Coronary artery (tissue), 2 donors: ENCODE measurements at regions not wholly inside any gene's neighbourhood (a gene's known extent, or its start where the extent isn't known, plus 50 kb on each side); places are given as distances from the start of the nearest gene placed in this dataset.

ENCODE experiments used
- DNase-seq: peaks from one replicate; pipeline ENCODE4 v3.0.0-alpha.2; 2017; ENCODE audit warnings: low spot score
- H3K27ac ChIP-seq, 2 donors: fragments of 200-600 bp; sonication (generic); one replicate each; pipeline ENCODE4 v1.5.1; 2016 to 2019
- H3K4me3 ChIP-seq: fragments of 200-600 bp; sonication (generic); 2 replicates; pipeline ENCODE4 v1.5.1; 2016; ENCODE audit warnings: mild to moderate bottlenecking, moderate library complexity
- CTCF ChIP-seq: fragments of 200-600 bp; sonication (generic); IDR thresholded peaks from one replicate; pipeline ENCODE4 v1.5.1; 2019; ENCODE audit warnings: antibody characterized with exemption

GRCh38 chr9:119432428-119432827, 63.2 kb upstream of the BRINP1 start:
- Histone ChIP-seq H3K4me3 (no peak overlapping the region), H3K27ac (no peak overlapping the region)
- TF ChIP-seq CTCF: no peak
- no peak for DNase-seq

GRCh38 chr9:119429302-119429701, 60.1 kb upstream of the BRINP1 start:
- no peak for DNase-seq
- Histone ChIP-seq H3K4me3 (no peak overlapping the region), H3K27ac (no peak overlapping the region)
- TF ChIP-seq CTCF: no peak

GRCh38 chr9:119420231-119420630, 51.0 kb upstream of the BRINP1 start:
- Histone ChIP-seq H3K4me3 (no peak overlapping the region), H3K27ac (no peak overlapping the region)
- no peak for DNase-seq
- no peak for TF ChIP-seq CTCF
